GM12878 (cell line): ENCODE measurements at regions not wholly inside any gene's neighbourhood (a gene's known extent, or its start where the extent isn't known, plus 50 kb on each side); places are given as distances from the start of the nearest gene placed in this dataset.

Experiments used
- ATAC-seq: fragments of 200-7000 bp; cut with Tn5 transposase; 3 replicates; pipeline ENCODE4 v1.9.1; 2020; ENCODE audit warnings: mild to moderate bottlenecking, moderate library complexity
- BruUV-seq: library from RNA; stranded (reverse); fragments of 400-500 nt; replicated peaks from 2 replicates; lab custom pipeline; 2021; lab: Mats Ljungman, UMichigan
- CTCF ChIA-PET: fragments of 300-600 bp; sonication (Branson Sonifier 250); formaldehyde crosslinking; extraction: SDS; loops from one replicate; lab custom pipeline; 2021; ENCODE audit warnings: inconsistent platforms; lab: Yijun Ruan, JAX
- POLR2A ChIA-PET: fragments of 350-600 bp; formaldehyde crosslinking; extraction: SDS; loops from one replicate; lab custom pipeline; 2021; ENCODE audit warnings: inconsistent platforms; lab: Charles Lee
- RAD21 ChIA-PET: fragments of 300-600 bp; sonication (Branson Sonifier 250); formaldehyde crosslinking; loops from one replicate; lab custom pipeline; 2023; ENCODE audit warnings: antibody characterized with exemption; ENCODE audit not compliant: unreplicated experiment; lab: Charles Lee
- SMC1A ChIA-PET: fragments of 300-600 bp; sonication (Branson Sonifier 250); formaldehyde crosslinking; loops from one replicate; lab custom pipeline; 2023; ENCODE audit not compliant: unreplicated experiment, uncharacterized antibody; lab: Charles Lee
- DNase-seq: peaks from one replicate; pipeline ENCODE4 v3.0.0-alpha.2; 2011; ENCODE audit warnings: low read depth, low spot score
- FAIRE-seq: peaks from 3 replicates; lab custom pipeline; 2011; peaks lifted over from hg19 to GRCh38; lab: Jason Lieb, UNC
- H2AFZ ChIP-seq: 2 replicates; pipeline ENCODE4 v1.6.0; 2011; ENCODE audit warnings: low read depth, low read length, control low read depth; ENCODE audit not compliant: control insufficient read depth
- H3K27ac ChIP-seq: 2 replicates; pipeline ENCODE4 v1.5.1; 2011; ENCODE audit warnings: control low read depth; ENCODE audit not compliant: control insufficient read depth, insufficient read depth
- H3K27me3 ChIP-seq, 2 experiments: replicated peaks in 1 of 2; 2 replicates each; pipeline versions ENCODE4 v1.6.0 to v1.6.1; 2011; ENCODE audit warnings: low read length in 1 of 2; ENCODE audit not compliant: control insufficient read depth in 2 of 2, insufficient read depth in 2 of 2
- H3K36me3 ChIP-seq, 2 experiments: 2 replicates each; pipeline ENCODE4 v1.5.1; 2011; ENCODE audit warnings: low read length in 1 of 2; ENCODE audit not compliant: control insufficient read depth in 2 of 2, insufficient read depth in 2 of 2
- H3K4me1 ChIP-seq: 2 replicates; pipeline ENCODE4 v1.6.1; 2011; ENCODE audit warnings: mild to moderate bottlenecking, low read length, moderate library complexity, mixed read lengths; ENCODE audit not compliant: control insufficient read depth, insufficient read depth
- H3K4me2 ChIP-seq: 2 replicates; pipeline ENCODE4 v1.6.0; 2011; ENCODE audit warnings: control low read depth; ENCODE audit not compliant: control insufficient read depth, insufficient read depth
- H3K4me3 ChIP-seq: fragments of 200-600 bp; sonication (generic); 2 replicates; pipeline ENCODE4 v1.5.1; 2016
- H3K79me2 ChIP-seq: 2 replicates; pipeline ENCODE4 v1.6.0; 2011; ENCODE audit warnings: low read length; ENCODE audit not compliant: control insufficient read depth, insufficient read depth
- H3K9ac ChIP-seq: 2 replicates; pipeline ENCODE4 v1.8.0; 2011; ENCODE audit warnings: low read length, control low read depth, mixed read lengths; ENCODE audit not compliant: control insufficient read depth, insufficient read depth
- H3K9me3 ChIP-seq: replicated peaks from 3 replicates; pipeline ENCODE4 v1.5.1; 2011; ENCODE audit warnings: mild to moderate bottlenecking, low read length; ENCODE audit not compliant: control insufficient read depth, insufficient read depth
- H4K20me1 ChIP-seq: 2 replicates; pipeline ENCODE4 v1.6.0; 2011; ENCODE audit not compliant: control insufficient read depth, insufficient read depth
- CBFB ChIP-seq: IDR thresholded peaks from 2 replicates; pipeline ENCODE4 v1.6.1; 2016; ENCODE audit warnings: antibody characterized with exemption, low read depth
- CREB1 ChIP-seq: IDR thresholded peaks from 2 replicates; pipeline ENCODE4 v1.6.1; 2012; ENCODE audit warnings: low read depth, mild to moderate bottlenecking, inconsistent platforms
- CUX1 ChIP-seq: IDR thresholded peaks from 2 replicates; pipeline ENCODE4 v1.6.1; 2012; ENCODE audit warnings: improper control_type of control experiment, low read depth, low read length; ENCODE audit not compliant: insufficient replicate concordance
- EP300 ChIP-seq, 2 experiments: fragments of 150-350 bp in 1 of 2; IDR thresholded peaks; 2 replicates each; pipeline ENCODE4 v1.6.1; 2011 to 2012; ENCODE audit warnings: low read depth in 2 of 2, low read length in 2 of 2, borderline replicate concordance in 1 of 2, improper control_type of control experiment in 1 of 2, inconsistent platforms in 1 of 2; ENCODE audit not compliant: control insufficient read depth in 1 of 2
- FOXM1 ChIP-seq: IDR thresholded peaks from 2 replicates; pipeline ENCODE4 v1.6.1; 2012; ENCODE audit warnings: low read depth, mild to moderate bottlenecking, inconsistent platforms, low read length, moderate library complexity
- GABPA ChIP-seq: IDR thresholded peaks from 2 replicates; pipeline ENCODE4 v1.6.1; 2014; ENCODE audit warnings: antibody characterized with exemption, low read depth, mild to moderate bottlenecking, inconsistent platforms
- HDGF ChIP-seq: fragments of 450-650 bp; IDR thresholded peaks from 2 replicates; pipeline ENCODE4 v1.6.1; 2016; ENCODE audit warnings: antibody characterized with exemption
- JUND ChIP-seq: IDR thresholded peaks from 2 replicates; pipeline ENCODE4 v1.6.1; 2012; ENCODE audit warnings: low read depth, mild to moderate bottlenecking, low read length, improper control_type of control experiment, moderate library complexity
- KLF5 ChIP-seq: fragments of 450-650 bp; IDR thresholded peaks from 2 replicates; pipeline ENCODE4 v1.6.1; 2014; ENCODE audit warnings: mild to moderate bottlenecking; ENCODE audit not compliant: partially characterized antibody
- MTA3 ChIP-seq: IDR thresholded peaks from 2 replicates; pipeline ENCODE4 v1.6.1; 2012; ENCODE audit warnings: low read length, inconsistent platforms, borderline replicate concordance
- NR2C1 ChIP-seq: fragments of 450-650 bp; IDR thresholded peaks from 2 replicates; pipeline ENCODE4 v1.6.1; 2017; ENCODE audit warnings: antibody characterized with exemption, mild to moderate bottlenecking, moderate library complexity
- NRF1 ChIP-seq: conservative IDR thresholded peaks from 2 replicates; pipeline ENCODE4 v1.6.1; 2011; ENCODE audit warnings: mild to moderate bottlenecking, low read depth, low read length, improper control_type of control experiment
- RBBP5 ChIP-seq: fragments of 200-600 bp; sonication (generic); conservative IDR thresholded peaks from 2 replicates; pipeline ENCODE4 v1.6.1; 2016
- SRF ChIP-seq, 2 experiments: IDR thresholded peaks; 2 replicates each; pipeline ENCODE4 v1.6.1; 2011; ENCODE audit warnings: low read depth in 2 of 2, low read length in 2 of 2, mild to moderate bottlenecking in 1 of 2, moderate library complexity in 1 of 2
- WGBS: methylation state at CpG from one replicate; pipeline ENCODE4 v1.1.6; 2016; ENCODE audit warnings: low lambda C conversion rate; ENCODE audit not compliant: insufficient replicate concordance, insufficient coverage; ENCODE audit errors: missing lambda C conversion rate; 5-methylcytosine and 5-hydroxymethylcytosine counted together
- in situ Hi-C: fragments of 300-500 bp; cut with MboI; formaldehyde crosslinking; loops from 9 replicates; pipeline ENCODE4 v1.14.3; 2018; ENCODE audit warnings: mixed read lengths
- intact Hi-C: fragments of 100-400 bp; cut with micrococcal nuclease; formaldehyde crosslinking; loops from one replicate; pipeline ENCODE4 v1.14.2; 2022; ENCODE audit not compliant: unreplicated experiment

- no peak for TF ChIP-seq CUX1
- TF ChIP-seq RBBP5, result no peak
- no peak for TF ChIP-seq FOXM1
Observed at GRCh38 chr14:44271637-44272036, 235.4 kb downstream of the FSCB start (continued).

GRCh38 chr14:44271006-44271405 lies 236.1 kb downstream of the FSCB start:
- no TSS peak for BruUV-seq
- Histone ChIP-seq H2AFZ (no peak overlapping the region), H4K20me1 (no peaks in the 10 kb centered on the region), H3K4me3 (no peak overlapping the region), H3K27ac (no peak overlapping the region), H3K36me3 (no peaks in the 10 kb centered on the region), H3K4me1 (no peaks in the 10 kb centered on the region), H3K4me2 (no peak overlapping the region), H3K27me3 (no peaks in the 10 kb centered on the region), H3K9ac (no peak overlapping the region), H3K9me3 (no peaks in the 10 kb centered on the region), H3K79me2 (no peaks in the 10 kb centered on the region)
- CTCF ChIA-PET, result no interaction called here
- no peak for ATAC-seq
- FAIRE-seq, result no peak
- SMC1A ChIA-PET, result no interaction called here
- RAD21 ChIA-PET, result no interaction called here
- intact Hi-C loops, result no loop called here
- 16% methylated on average over 3 of the region's 3 CpGs for WGBS
- no peak for TF ChIP-seq EP300 (IDR thresholded peaks at IDR 0.05; ENCODE audit: borderline replicate concordance in 1 of 2, control insufficient read depth in 1 of 2, low read depth in 2 of 2, low read length in 2 of 2)
- TF ChIP-seq NRF1, result no peak
- no peak for TF ChIP-seq JUND
- no peak for TF ChIP-seq SRF (IDR thresholded peaks at IDR 0.05; ENCODE audit: low read depth in 2 of 2, low read length in 2 of 2)
- no peak for TF ChIP-seq HDGF
- TF ChIP-seq KLF5, result no peak
- TF ChIP-seq CBFB, result no peak
- TF ChIP-seq GABPA, result no peak
- TF ChIP-seq CREB1, result no peak
- no peak for TF ChIP-seq NR2C1
- TF ChIP-seq MTA3, result no peak
- no peak for DNase-seq
- POLR2A ChIA-PET, result no interaction called here
- in situ Hi-C loops, result no loop called here
